B cell (primary cell): ENCODE measurements at regions not wholly inside any gene's neighbourhood (a gene's known extent, or its start where the extent isn't known, plus 50 kb on each side); places are given as distances from the start of the nearest gene placed in this dataset.

Experiments
- EZH2 ChIP-seq: IDR thresholded peaks from 2 replicates; pipeline ENCODE4 v1.6.1; 2012; ENCODE audit warnings: borderline replicate concordance, low read depth, mild to moderate bottlenecking, moderate library complexity, low read length; ENCODE audit not compliant: insufficient read depth, poor library complexity, severe bottlenecking
- TF ChIP-seq, protein P1 (sequence below): fragments of 200-600 bp; IDR thresholded peaks from one replicate; pipeline ENCODE4 v1.8.0; 2022; ENCODE audit warnings: antibody characterized with exemption, mild to moderate bottlenecking

DNA sequence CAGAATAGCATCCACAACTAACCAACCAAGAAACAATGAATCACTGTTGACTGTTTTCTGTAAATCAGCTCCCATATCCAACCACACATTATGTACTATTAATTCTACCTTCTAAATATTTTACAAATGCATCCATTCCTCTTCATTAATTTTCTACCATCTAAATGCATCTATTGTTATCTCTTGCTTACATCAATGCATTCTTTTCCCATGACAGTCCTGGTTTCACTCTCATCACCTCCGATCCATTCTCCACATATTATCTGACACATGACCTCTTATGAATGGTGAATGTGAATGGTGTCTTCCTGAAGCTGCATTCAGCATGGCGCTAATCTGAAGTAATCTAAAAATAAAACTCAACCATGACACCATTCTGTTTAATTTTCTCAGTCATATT is 153.8 kb upstream of the CALCR start:
- TF ChIP-seq, protein P1, sequence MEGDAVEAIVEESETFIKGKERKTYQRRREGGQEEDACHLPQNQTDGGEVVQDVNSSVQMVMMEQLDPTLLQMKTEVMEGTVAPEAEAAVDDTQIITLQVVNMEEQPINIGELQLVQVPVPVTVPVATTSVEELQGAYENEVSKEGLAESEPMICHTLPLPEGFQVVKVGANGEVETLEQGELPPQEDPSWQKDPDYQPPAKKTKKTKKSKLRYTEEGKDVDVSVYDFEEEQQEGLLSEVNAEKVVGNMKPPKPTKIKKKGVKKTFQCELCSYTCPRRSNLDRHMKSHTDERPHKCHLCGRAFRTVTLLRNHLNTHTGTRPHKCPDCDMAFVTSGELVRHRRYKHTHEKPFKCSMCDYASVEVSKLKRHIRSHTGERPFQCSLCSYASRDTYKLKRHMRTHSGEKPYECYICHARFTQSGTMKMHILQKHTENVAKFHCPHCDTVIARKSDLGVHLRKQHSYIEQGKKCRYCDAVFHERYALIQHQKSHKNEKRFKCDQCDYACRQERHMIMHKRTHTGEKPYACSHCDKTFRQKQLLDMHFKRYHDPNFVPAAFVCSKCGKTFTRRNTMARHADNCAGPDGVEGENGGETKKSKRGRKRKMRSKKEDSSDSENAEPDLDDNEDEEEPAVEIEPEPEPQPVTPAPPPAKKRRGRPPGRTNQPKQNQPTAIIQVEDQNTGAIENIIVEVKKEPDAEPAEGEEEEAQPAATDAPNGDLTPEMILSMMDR = no peak
- no peak for TF ChIP-seq EZH2
